Right cardiac atrium (tissue), 5 donors: ENCODE measurements at regions not wholly inside any gene's neighbourhood (a gene's known extent, or its start where the extent isn't known, plus 50 kb on each side); places are given as distances from the start of the nearest gene placed in this dataset.

Source experiments
- ATAC-seq, 2 donors: fragments of 200-7000 bp; cut with Tn5 transposase; one replicate each; pipeline versions ENCODE4 v1.8.0 to v1.9.1; 2020; ENCODE audit warnings: moderate library complexity in 2 of 2, mild to moderate bottlenecking in 1 of 2
- DNase-seq, 3 donors: peaks; one replicate each; pipeline ENCODE4 v3.0.0-alpha.2; 2020
- H3K27ac ChIP-seq: one replicate; pipeline ENCODE4 v1.5.1; 2013; ENCODE audit warnings: mild to moderate bottlenecking, low read length, control low read depth, moderate library complexity
- H3K27me3 ChIP-seq: one replicate; pipeline ENCODE4 v1.6.1; 2013; ENCODE audit not compliant: control insufficient read depth, insufficient read depth
- H3K4me1 ChIP-seq: one replicate; pipeline ENCODE4 v1.6.1; 2013; ENCODE audit warnings: low read length; ENCODE audit not compliant: control insufficient read depth, insufficient read depth
- H3K4me3 ChIP-seq: one replicate; pipeline ENCODE4 v1.5.1; 2013; ENCODE audit warnings: low read length, control low read depth
- H3K9me3 ChIP-seq: one replicate; pipeline ENCODE4 v1.6.1; 2013; ENCODE audit warnings: low read length; ENCODE audit not compliant: control insufficient read depth
- WGBS: extraction: QIAGEN DNeasy Blood & Tissue Kit; methylation state at CpG from one replicate; pipeline ENCODE4 v1.1.7; 2013; 5-methylcytosine and 5-hydroxymethylcytosine counted together
- intact Hi-C, 4 donors: fragments of 100-400 bp; cut with DNase I; formaldehyde crosslinking; loops; one replicate each; pipeline versions ENCODE4 v1.11.0 to v1.14.0; 2022 to 2023
- donor health status: healthy with polysubstance abuse.
- donor health status: DM: no; HTN: yes; CAD: no.
- donor health status: DM: no; HTN: no; CAD: no.
- donor health status: DM: no; HTN: yes; CAD: no; lungs with severe emphysema.
- donor health status: DM: yes; HTN: yes; CAD: no.

DNA sequence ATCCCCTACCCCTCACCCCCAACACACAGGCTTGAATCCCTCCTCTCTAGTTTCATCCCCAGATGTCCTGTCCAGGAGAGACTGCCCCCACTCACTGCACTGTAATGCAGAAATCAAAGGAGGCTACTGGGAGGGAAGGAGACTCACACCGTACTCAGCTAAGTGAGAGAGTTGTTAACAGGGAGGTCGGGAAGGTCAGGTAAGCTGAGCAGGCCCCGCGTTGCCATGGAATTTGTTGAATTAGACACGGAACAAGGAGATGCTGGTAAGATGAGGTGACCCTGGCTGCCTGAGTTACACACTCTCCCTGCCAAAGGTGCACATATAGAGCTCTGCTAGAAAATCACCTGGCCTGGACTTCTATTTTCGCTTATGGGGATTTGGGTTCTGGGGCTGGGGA, 197.9 kb downstream of the NXPE2 start:
- ATAC-seq: no peak
- no peaks in the 10 kb centered on the region for H3K4me1 ChIP-seq
- H3K4me3 ChIP-seq: no peak overlapping the region
- DNase-seq: no peak
- WGBS: 50% methylated on average over 6 of the region's 6 CpGs
- intact Hi-C loops: no loop called here
- no peak overlapping the region for H3K27ac ChIP-seq
- no peaks in the 10 kb centered on the region for H3K9me3 ChIP-seq
- no peaks in the 10 kb centered on the region for H3K27me3 ChIP-seq

DNA sequence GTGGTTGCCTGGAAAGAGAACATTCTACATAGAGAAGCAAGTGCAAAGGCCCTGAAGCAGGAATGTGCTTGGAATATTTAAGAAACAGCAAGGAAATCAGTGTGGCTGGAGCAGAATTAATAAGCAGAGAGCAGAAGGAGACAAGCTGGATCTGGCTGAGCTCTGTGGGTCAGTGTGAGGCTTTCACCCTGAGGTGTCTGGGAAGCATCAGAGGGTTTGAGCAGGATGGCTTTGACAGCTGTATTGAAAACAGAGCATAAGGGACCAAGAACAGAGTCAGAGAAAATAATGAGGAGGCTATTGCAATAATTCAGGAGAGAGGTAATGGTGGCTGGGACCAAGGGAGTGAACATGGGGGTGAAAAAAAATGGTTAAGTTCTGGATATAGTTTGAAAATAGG, 199.6 kb downstream of the NXPE2 start:
- intact Hi-C loops: no loop called here
- no peak overlapping the region for H3K27ac ChIP-seq
- DNase-seq: no peak
- no peaks in the 10 kb centered on the region for H3K9me3 ChIP-seq
- H3K4me1 ChIP-seq: no peaks in the 10 kb centered on the region
- no peak overlapping the region for H3K4me3 ChIP-seq
- no peak for ATAC-seq
- no peaks in the 10 kb centered on the region for H3K27me3 ChIP-seq

DNA sequence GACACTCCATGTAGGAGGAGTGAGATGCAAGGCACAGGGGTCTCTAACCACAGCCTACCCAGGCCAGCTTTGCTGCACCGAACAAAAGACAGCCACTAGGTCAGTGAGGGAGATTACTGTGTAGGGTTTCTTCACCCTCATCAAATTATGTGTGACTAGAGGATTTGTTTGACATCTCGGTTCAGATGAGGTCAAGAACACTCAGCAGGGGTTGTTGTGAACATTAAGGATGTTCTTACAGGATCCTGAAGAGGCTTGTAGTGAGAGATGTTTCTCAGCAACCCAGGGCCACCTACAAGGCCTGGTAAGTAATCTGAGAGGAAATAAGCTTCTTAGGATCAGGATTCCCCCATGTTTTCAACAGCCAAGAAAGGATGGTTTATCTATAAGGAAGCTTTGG, 202.1 kb downstream of the NXPE2 start:
- H3K27ac ChIP-seq: no peak overlapping the region
- no peaks in the 10 kb centered on the region for H3K9me3 ChIP-seq
- no peaks in the 10 kb centered on the region for H3K27me3 ChIP-seq
- H3K4me1 ChIP-seq: peaks cover 4% of the 10 kb centered on the region
- WGBS: 52% methylated on average over 2 of the region's 2 CpGs
- intact Hi-C loops: no loop called here
- no peak overlapping the region for H3K4me3 ChIP-seq
- DNase-seq (no peak), ATAC-seq (no peak)

DNA sequence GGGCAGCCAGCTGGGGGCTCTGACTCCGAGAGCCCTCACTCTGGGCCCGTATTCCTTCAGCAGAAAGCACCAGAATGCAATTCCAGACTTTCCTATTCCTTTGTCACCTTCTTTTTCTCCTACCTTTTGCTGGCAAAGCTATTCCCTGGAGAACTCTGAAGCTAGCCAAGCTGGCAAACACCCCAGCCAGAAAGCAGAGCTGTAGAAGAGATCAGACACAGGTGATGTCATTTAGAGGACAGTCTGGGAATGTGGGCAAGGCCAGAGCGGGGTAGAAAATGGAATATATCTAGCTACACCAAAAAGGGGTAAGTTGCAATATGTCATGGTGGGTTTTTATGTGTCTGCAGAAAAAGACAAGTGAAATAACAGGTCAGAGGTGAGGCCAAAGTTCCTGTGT, 205.1 kb downstream of the NXPE2 start:
- Histone ChIP-seq H3K4me3 (no peak overlapping the region), H3K27me3 (no peaks in the 10 kb centered on the region), H3K27ac (no peak overlapping the region), H3K9me3 (no peaks in the 10 kb centered on the region), H3K4me1 (peaks cover 4% of the 10 kb centered on the region)
- 54% methylated on average over 3 of the region's 3 CpGs for WGBS
- no peak for DNase-seq
- ATAC-seq: no peak
- intact Hi-C loops: no loop called here

DNA sequence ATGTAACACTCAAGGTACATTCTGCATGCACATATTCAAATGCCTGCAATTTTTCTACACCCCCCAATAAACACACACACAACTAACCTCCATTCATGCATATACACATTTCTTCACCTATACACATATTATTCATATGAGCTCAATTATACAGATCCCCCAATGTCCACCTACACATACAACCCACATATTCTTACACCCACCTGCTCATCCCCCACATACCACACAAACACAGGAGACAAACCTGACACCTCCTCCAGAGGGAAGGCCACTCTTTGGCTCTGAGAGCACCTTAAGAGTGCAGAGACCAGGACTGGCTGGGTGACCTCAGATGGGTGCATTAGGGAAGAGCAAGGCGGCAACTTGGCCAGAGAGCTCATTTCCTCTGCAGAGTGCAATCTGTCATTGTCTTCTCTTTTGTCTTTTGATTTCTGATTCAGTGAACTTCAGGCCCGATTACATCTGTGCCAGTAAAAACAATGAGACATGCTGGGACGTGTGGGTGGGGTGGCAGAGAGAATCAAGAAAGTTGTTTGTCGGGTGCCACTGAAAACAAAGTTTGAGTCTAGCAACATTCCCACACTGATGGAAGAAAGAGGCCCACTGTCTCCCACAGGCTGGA, 208.4 kb downstream of the NXPE2 start:
- Histone ChIP-seq H3K4me1 (peaks cover 4% of the 10 kb centered on the region), H3K4me3 (no peak overlapping the region), H3K27me3 (no peaks in the 10 kb centered on the region), H3K9me3 (no peaks in the 10 kb centered on the region), H3K27ac (no peak overlapping the region)
- DNase-seq (peak in 2 of 3 donors; percentile 14 to 24), ATAC-seq (peak in 1 of 2 donors; percentile 87)
- intact Hi-C loops: no loop called here
- 48% methylated on average over 4 of the region's 4 CpGs for WGBS

DNA sequence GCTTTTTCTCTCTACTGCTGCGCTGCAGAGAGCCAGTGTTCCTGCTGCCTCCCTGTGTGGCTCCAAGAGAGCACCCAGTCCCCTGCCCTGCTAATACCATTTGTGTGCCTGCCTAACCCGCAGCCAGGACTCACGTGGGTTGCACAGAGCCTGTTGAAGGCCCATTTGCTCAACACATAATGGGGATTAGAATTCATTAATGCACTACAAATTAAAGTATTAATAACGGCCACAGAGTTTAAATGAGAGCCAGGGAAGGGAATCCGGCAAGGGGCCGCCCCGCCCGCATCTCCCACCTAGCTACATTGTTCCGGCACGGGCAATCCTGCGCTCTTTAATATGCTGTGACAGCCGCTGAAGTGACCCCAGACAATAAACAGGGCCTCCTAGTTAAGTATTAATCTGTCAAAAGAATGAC, 211.3 kb downstream of the NXPE2 start:
- DNase-seq (no peak), ATAC-seq (no peak)
- no peaks in the 10 kb centered on the region for H3K9me3 ChIP-seq
- no peak overlapping the region for H3K4me3 ChIP-seq
- no peaks in the 10 kb centered on the region for H3K4me1 ChIP-seq
- H3K27ac ChIP-seq: peak overlapping the region; percentile 8
- intact Hi-C loops: no loop called here
- 51% methylated on average over 12 of the region's 12 CpGs for WGBS
- H3K27me3 ChIP-seq: no peaks in the 10 kb centered on the region

DNA sequence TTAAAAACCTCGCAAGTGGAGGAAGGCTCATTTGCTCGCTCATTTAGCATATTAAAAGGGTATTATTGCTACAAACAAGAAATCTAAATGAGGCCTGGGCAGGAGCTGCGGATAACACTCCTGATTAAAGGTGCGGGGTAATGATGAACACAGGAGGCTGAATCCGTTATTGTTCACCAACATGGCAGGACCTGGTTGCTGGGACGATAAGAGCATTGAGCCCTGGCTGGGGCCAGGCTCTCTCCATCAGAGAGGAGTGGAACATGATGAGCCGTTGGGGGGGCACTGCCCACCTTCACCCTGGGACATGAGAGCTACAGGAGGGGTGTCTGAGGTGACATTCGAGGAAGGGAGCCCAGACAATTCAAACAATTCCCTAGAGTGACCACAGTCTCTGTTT, 211.7 kb downstream of the NXPE2 start:
- H3K27me3 ChIP-seq: no peaks in the 10 kb centered on the region
- H3K9me3 ChIP-seq: no peaks in the 10 kb centered on the region
- H3K4me1 ChIP-seq: no peaks in the 10 kb centered on the region
- no peak overlapping the region for H3K4me3 ChIP-seq
- 48% methylated on average over 8 of the region's 8 CpGs for WGBS
- H3K27ac ChIP-seq: no peak overlapping the region
- DNase-seq: no peak
- intact Hi-C loops: no loop called here
- ATAC-seq: no peak

DNA sequence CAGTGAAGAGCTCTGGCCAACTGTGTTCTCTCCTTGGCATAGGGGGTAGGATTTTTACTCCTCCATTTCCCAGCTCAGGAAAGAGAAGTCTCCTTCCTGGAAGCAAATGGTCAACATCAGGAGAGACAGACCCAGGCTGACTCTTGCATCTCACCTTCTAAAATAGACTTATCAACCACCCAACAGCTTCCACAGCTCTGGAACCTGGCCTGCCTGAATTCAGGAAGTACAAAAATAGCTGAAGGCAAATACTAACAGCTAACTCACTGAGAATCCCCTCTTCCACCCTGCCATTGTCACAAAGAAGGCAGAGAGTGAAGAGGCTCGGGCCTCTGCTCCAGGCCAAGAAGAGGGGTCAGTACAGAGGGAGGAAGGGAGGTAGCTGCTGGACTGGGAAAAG, 213.6 kb downstream of the NXPE2 start:
- peak; percentile 52 to 68 for ATAC-seq
- no peak for DNase-seq
- WGBS: 29% methylated on average over 1 of the region's 1 CpG
- Histone ChIP-seq H3K27ac (peak overlapping the region; percentile 73), H3K9me3 (no peaks in the 10 kb centered on the region), H3K4me1 (no peaks in the 10 kb centered on the region), H3K27me3 (no peaks in the 10 kb centered on the region), H3K4me3 (no peak overlapping the region)
- intact Hi-C loops: no loop called here

DNA sequence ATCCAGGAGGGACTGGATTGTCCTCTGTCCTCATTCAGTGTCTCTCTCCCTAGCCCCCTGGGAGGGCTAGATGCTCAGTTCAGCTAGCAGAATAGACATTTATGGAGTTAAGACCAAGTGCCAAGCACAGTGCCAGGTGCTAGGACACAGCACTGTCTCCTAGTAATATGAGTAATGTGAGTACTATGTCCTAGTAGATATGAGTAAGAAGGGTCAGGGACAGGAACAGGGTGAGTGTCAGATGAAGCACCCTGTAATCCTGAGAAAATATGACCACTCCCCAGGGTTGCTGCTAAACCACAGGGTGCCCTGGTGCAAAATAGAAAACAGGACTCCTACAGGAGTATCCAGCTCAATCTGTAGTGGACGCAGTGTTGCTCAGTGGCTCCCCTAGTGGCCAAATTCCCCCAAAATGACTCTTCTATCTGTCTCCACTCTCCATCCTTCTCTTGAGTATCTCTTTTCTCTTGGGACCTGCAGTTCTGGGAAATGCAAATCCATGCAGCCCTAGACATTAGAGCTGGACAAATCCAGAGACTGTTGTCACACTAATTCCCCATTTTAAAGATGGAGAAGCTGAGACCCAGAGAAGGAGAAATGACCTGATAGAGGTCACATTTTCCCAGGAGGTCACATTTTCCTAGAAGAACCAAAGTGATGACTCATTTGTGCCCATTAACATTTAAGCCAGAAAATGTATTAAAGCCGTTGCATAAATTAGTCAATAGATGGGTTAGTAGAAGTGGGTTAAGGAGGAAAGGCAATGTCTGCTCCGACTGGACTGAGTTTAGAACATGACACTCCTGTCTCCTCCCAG, 214.3 kb downstream of the NXPE2 start:
- H3K4me1 ChIP-seq: no peaks in the 10 kb centered on the region
- DNase-seq: no peak
- no peak overlapping the region for H3K4me3 ChIP-seq
- peak in 1 of 2 donors; percentile 51 for ATAC-seq
- H3K27ac ChIP-seq: peak overlapping the region; percentile 73
- intact Hi-C loops: no loop called here
- H3K27me3 ChIP-seq: no peaks in the 10 kb centered on the region
- no peaks in the 10 kb centered on the region for H3K9me3 ChIP-seq
- 81% methylated on average over 3 of the region's 3 CpGs for WGBS

DNA sequence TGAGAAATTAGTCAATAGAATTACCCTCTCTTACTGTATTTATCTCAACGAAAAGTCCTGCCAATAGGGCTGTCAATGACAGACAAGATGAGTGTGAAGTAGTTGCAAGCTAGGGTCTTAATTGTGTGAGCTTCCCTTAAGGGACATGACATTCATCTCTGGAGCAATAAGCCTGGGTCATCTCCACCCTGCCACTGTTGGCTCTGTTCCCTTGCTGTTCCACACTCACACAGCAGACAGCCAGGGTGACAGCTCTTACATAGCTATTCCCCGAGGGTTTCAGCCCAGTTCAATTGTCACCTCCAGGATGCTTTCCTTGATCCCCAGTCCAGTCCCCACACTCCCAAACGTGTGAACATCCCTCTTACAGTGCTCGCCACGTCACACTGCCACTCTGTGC, 215.0 kb downstream of the NXPE2 start:
- DNase-seq: peak in 1 of 3 donors; percentile 34
- Histone ChIP-seq H3K27me3 (no peaks in the 10 kb centered on the region), H3K4me3 (no peak overlapping the region), H3K27ac (peak overlapping the region; percentile 32), H3K9me3 (no peaks in the 10 kb centered on the region), H3K4me1 (no peaks in the 10 kb centered on the region)
- ATAC-seq: peak; percentile 57 to 64
- 46% methylated on average over 5 of the region's 5 CpGs for WGBS
- intact Hi-C loops: no loop called here

DNA sequence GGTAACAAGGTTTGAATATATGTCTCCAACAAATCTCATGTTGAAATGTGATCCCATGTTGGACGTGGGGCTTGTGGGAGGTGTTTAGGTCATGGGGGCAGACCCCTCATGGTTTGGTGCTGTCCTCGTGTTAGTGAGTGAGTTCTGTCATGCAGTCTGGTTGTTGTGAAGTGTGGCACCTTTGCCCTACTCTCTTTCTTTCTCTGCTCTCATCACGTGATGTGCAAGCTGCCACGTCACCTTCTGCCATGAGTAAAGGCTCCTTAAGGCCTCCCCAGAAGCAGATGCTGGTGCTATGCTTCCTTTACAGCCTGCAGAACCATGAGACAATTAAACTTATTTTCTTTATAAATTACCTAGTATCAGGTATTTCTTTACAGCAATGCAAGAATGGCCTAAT, 218.3 kb downstream of the NXPE2 start:
- no peak for ATAC-seq
- 62% methylated on average over 4 of the region's 4 CpGs for WGBS
- intact Hi-C loops: no loop called here

More for the DNA sequence above, 218.3 kb downstream of the NXPE2 start:
- H3K27me3 ChIP-seq: no peaks in the 10 kb centered on the region
- no peaks in the 10 kb centered on the region for H3K4me1 ChIP-seq
- no peaks in the 10 kb centered on the region for H3K9me3 ChIP-seq
- H3K4me3 ChIP-seq: no peak overlapping the region
- no peak overlapping the region for H3K27ac ChIP-seq
- DNase-seq: no peak
